ENCODE measurements at regions not wholly inside any gene's neighbourhood (a gene's known extent, or its start where the extent isn't known, plus 50 kb on each side); places are given as distances from the start of the nearest gene placed in this dataset.

GRCh38 chr20:7359739-7360138 is 580.5 kb downstream of the HAO1 start:
- DNase-seq, result no peak

DNA sequence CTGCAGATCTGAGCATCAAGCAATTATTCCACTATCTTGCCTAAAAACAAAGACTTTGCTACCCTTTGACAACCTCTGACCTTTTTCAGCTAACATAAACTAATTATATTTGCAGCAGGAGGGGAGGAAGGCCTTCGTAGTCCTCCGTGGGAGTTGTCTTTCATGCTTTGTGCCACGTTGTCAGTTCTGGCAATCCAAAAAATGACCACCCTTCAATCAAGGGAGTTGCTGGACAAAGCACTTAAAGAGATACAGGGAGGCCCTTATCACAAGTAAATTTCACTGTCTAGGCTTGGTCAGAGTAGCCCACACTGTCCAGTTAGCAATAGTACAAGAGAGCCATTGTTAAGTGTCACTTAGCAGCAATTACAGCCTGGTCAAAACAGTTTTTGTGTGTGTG is 578.9 kb downstream of the HAO1 start:
- DNase-seq, result no peak

DNA sequence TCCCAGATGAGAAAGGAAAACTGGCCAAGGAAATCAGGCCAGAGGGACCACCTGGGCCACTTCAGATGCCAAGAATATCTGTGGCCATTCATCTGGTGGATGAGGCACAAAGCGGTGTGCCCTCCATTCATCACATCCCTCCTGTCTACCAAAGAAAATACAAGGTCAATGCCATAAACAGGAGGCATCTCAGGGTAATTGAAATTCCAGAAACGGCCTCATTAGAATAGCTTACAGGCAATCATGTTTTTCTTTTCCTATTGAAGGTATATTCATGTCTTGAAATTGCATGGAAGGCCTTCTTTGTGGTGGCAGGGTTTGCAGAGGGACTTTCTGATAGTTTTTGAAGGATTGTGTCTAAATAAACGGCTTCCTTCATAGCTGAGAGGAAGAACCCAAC is 578.3 kb downstream of the HAO1 start:
- DNase-seq, result no peak

DNA sequence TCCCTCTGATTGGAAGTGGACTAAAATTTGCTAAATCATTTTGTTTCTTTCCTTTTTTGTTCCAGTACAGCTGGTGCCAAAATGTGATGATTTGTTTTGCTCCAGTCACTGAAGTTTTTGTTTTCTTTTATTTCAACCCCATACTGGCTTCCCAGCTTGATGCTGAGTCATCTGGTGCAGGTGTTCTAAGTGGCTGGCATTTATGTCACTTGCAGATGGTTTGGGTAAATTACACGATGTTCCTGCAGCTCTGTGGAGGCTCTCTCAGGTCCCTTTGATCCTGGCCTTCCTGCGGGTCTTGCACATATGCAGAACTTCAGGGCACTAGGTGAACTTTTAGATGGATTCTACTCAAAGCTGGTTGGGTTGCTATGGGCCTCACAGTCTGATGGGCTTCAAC is 577.7 kb downstream of the HAO1 start:
- peak; percentile 71 to 80 for DNase-seq

GRCh38 chr20:7366189-7366588 is 574.1 kb downstream of the HAO1 start:
- DNase-seq, result no peak

DNA sequence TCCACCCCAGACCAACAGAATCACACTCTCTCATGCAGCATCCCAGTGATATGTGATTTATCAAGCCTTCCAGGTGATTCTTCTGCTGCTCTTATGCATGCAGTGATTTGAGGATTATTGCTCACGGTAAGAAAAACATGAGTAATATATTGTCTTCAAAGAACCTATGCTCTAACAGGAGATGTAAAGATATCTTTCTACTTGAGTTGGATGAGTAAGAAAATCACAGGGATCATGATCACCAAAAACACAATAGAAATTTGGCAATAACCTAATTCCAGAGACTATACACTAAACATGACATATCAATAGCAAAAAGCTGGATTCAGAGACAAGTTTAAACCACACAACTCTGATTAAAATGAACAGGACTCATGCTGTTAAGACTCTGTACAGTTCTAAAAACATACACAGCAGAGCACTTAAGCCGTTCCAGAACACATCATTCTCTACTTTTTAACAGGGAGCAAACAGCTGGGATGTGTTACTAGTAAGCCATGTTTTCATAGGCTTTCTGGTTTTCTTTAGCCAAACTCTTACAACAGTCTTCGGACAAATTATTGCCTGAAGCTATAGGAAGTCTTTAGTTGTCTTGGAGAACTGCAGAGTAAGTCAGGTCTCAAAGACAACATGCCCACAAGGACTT is 568.6 kb downstream of the HAO1 start:
- no peak for DNase-seq

DNA sequence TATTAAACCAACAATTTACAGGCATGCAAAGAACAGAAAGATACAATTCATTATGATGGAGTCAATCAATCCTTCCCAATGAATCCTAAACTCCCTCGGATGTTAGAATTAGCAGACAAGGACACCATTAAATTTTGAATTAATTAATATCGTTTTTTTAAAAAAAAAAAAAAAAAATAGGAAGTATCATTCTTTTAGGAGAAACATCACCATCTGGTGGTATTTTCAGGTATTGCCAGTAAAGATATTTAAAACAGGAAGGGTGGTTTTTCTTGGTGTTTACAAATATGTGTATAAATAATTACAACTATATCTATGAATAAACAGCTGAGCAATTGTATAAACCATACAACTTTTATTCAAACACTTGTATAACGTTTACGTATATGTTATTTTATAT is 564.4 kb downstream of the HAO1 start:
- no peak for DNase-seq

DNA sequence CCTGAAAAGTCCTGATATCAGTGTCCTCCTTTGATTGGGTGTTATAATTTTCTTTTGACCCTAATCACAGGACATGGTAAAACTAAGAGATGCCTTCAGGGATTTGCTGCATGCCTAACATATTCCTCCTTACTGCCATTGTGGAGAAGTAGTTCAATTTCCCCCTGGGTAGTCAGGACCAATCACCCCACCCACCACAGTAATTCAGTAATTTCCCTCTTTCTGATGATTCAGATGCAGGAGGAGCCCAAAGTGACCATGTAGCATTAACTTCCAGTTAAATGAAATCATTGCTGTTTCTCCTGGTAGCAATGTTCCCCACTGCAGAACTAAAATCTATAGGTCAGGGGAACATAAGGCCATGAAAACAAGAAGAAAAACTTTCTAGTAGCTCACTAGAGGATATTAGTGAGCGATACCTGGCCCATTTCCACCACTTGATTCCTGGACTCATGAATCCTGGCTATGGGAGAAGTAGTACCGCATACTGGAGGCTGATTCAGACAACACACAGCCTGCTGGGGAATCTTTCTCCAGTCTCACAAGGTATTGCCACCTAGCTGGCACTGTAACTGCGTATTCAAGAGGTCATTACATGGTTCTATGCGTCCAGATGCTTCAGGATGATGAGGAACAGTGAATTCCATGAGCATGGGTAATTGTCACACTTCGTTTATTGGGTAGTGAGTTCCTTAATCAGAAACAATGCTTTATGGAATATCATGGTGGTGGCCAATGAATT is 561.2 kb downstream of the HAO1 start:
- DNase-seq, result no peak

DNA sequence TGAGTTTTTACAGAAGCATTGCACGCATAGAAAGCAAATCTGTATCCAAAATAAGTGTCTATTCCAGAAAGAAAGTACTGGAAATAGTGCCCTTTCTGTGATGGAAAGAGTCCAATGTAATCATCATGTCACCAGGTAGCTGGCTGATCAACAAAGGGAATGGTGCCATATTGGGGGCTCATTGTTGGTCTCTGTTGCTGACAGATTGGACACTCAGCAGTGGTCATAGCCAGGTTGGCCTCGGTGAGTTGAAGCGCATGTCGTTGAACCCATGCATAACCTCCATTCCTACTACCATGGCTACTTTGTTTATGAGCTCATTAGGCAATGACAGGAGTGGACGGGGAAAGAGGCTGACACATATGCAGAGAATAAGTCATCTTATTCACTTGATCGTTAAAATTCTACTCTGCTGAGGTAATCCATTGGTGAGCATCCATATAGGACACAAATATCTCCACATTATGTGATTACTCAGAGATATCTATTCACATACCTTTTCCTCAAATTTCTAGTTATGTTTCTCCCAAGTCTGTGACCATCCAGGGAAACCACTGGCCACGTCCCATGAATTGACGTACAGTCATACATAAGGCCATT is 560.5 kb downstream of the HAO1 start:
- DNase-seq, result no peak

DNA sequence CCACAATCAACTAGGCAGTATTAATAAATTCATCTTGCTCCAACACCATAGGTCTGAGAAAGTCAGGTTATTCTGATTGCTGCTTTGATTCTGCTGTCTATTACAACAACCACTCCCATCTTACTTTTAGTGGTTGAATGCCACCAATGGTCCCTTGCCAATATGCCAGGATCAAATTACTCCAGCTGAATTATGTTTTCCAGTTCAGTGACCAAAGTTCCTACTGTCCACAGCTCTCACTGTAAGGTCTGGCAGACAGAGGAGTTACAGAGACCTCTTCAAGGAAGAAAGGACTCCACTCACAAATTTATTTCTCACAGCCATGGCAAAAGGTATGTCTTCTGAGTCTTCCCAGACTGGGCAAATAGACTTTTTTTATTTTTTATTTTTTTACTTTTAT is 557.0 kb downstream of the HAO1 start:
- no peak for DNase-seq

- DNase-seq, result no peak
Measured at GRCh38 chr20:7387638-7388193, 552.5 kb downstream of the HAO1 start.

GRCh38 chr20:7389216-7389615 is 551.0 kb downstream of the HAO1 start:
- DNase-seq, result no peak

GRCh38 chr20:7392542-7393206 is 547.6 kb downstream of the HAO1 start:
- DNase-seq, result no peak

DNA sequence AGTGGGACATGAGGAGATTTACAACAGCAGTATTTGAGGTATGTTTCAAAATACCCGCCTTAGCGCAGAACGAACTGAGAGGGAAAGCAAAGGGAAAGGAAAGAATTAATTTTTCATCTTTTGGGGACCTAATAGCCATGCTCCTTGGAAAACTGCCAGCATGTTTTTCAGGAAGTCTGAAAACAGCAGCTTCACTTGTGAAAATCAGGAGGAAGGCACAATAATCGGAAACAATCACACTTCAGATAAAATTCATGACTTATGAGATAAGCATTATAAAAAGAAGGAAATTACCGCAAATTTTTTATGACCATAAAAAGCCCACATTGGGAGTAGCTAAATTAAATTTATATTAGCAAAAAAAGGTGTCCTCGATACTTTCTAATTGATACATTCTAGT is 541.1 kb downstream of the HAO1 start:
- DNase-seq, result no peak

GRCh38 chr20:7399575-7399974 is 540.7 kb downstream of the HAO1 start:
- DNase-seq, result no peak

GRCh38 chr20:7406671-7407070 is 533.6 kb downstream of the HAO1 start:
- DNase-seq, result no peak

- no peak for DNase-seq
Measured at GRCh38 chr20:7410150-7410549, 530.1 kb downstream of the HAO1 start.

- DNase-seq, result no peak
Measured at GRCh38 chr20:7411075-7411474, 529.2 kb downstream of the HAO1 start.

GRCh38 chr20:7415427-7415826 is 524.8 kb downstream of the HAO1 start:
- no peak for DNase-seq

- no peak for DNase-seq
Measured at GRCh38 chr20:7416382-7416781, 523.9 kb downstream of the HAO1 start.

GRCh38 chr20:7420345-7420744 is 519.9 kb downstream of the HAO1 start:
- DNase-seq, result no peak

GRCh38 chr20:7426890-7427496 is 513.3 kb downstream of the HAO1 start:
- DNase-seq, result peak; percentile 32 to 72

GRCh38 chr20:7428946-7429345 is 511.3 kb downstream of the HAO1 start:
- no peak for DNase-seq

All from SHP77 (cell line).